ENCODE measurements at regions not wholly inside any gene's neighbourhood (a gene's known extent, or its start where the extent isn't known, plus 50 kb on each side); places are given as distances from the start of the nearest gene placed in this dataset.

DNA sequence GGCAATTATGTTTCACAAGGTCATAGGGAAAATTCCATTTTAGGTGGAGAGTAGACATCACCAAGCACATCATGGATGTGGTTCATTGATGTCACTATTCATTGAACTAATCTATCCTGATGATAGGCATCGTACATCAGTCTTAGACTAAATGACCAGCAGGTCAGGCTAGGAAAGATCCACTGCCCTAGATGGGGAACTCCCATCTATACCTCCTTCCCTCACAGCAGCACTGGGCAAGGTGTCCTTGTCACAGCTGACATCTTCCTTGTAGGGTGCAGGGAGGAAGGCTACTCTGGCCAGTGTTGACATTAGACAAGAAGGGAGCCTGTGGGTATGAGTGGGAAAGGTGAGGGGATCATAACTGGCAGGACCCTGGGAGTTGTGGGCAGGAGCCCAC, 63.8 kb upstream of the CAPRIN2 start:
- TF ChIP-seq CTCF (IDR thresholded peaks at IDR 0.05): no peak
- no peak for TF ChIP-seq POLR2A (IDR thresholded peaks at IDR 0.05)
- no peak for TF ChIP-seq POLR2AphosphoS5 (IDR thresholded peaks at IDR 0.05; ENCODE audit: insufficient read depth in 1 of 2, low read depth in 1 of 2)
